DND-41 (cell line): ENCODE measurements at regions not wholly inside any gene's neighbourhood (a gene's known extent, or its start where the extent isn't known, plus 50 kb on each side); places are given as distances from the start of the nearest gene placed in this dataset.

Experiments used
- EZH2 ChIP-seq: IDR thresholded peaks from 3 replicates; pipeline ENCODE4 v1.6.1; 2012; ENCODE audit warnings: borderline replicate concordance, low read depth, mild to moderate bottlenecking, moderate library complexity, low read length, inconsistent platforms; ENCODE audit not compliant: severe bottlenecking
- TF ChIP-seq, protein P1 (sequence below): IDR thresholded peaks from 2 replicates; pipeline ENCODE4 v1.5.1; 2012; ENCODE audit warnings: borderline replicate concordance, low read length, moderate library complexity, mild to moderate bottlenecking; ENCODE audit not compliant: poor library complexity, severe bottlenecking; ENCODE audit errors: extremely low read depth

GRCh38 chr1:81230983-81231728, 569.6 kb upstream of the ADGRL2 start:
- TF ChIP-seq, protein P1, sequence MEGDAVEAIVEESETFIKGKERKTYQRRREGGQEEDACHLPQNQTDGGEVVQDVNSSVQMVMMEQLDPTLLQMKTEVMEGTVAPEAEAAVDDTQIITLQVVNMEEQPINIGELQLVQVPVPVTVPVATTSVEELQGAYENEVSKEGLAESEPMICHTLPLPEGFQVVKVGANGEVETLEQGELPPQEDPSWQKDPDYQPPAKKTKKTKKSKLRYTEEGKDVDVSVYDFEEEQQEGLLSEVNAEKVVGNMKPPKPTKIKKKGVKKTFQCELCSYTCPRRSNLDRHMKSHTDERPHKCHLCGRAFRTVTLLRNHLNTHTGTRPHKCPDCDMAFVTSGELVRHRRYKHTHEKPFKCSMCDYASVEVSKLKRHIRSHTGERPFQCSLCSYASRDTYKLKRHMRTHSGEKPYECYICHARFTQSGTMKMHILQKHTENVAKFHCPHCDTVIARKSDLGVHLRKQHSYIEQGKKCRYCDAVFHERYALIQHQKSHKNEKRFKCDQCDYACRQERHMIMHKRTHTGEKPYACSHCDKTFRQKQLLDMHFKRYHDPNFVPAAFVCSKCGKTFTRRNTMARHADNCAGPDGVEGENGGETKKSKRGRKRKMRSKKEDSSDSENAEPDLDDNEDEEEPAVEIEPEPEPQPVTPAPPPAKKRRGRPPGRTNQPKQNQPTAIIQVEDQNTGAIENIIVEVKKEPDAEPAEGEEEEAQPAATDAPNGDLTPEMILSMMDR: no peak
- no peak for TF ChIP-seq EZH2
